MM.1S (cell line): ENCODE measurements at regions not wholly inside any gene's neighbourhood (a gene's known extent, or its start where the extent isn't known, plus 50 kb on each side); places are given as distances from the start of the nearest gene placed in this dataset.

Source experiments
- DNase-seq: peaks from one replicate; pipeline ENCODE4 v3.0.0-alpha.2; 2015
- H2AFZ ChIP-seq: fragments of 300-600 bp; sonication (generic); 2 replicates; pipeline ENCODE4 v1.6.0; 2016; ENCODE audit warnings: antibody characterized with exemption, low read length
- H3F3A ChIP-seq: fragments of 300-600 bp; sonication (generic); 2 replicates; pipeline ENCODE4 v1.6.1; 2016; ENCODE audit warnings: mild to moderate bottlenecking, antibody characterized with exemption, low read length, moderate library complexity, mixed read lengths; ENCODE audit not compliant: insufficient read depth
- H3K27ac ChIP-seq: fragments of 300-600 bp; sonication (generic); 2 replicates; pipeline ENCODE4 v1.5.1; 2016; ENCODE audit warnings: mild to moderate bottlenecking, low read length
- H3K27me3 ChIP-seq: fragments of 300-600 bp; sonication (generic); replicated peaks from 2 replicates; pipeline ENCODE4 v1.6.0; 2016; ENCODE audit warnings: low read length; ENCODE audit not compliant: insufficient read depth
- H3K36me3 ChIP-seq: fragments of 300-600 bp; sonication (generic); replicated peaks from 2 replicates; pipeline ENCODE4 v1.6.1; 2016; ENCODE audit warnings: mild to moderate bottlenecking, low read length, mixed read lengths; ENCODE audit not compliant: insufficient read depth
- H3K4me1 ChIP-seq: fragments of 300-600 bp; sonication (generic); 2 replicates; pipeline ENCODE4 v1.6.1; 2016; ENCODE audit warnings: low read length, mixed read lengths
- H3K4me2 ChIP-seq: fragments of 300-600 bp; sonication (generic); 2 replicates; pipeline ENCODE4 v1.6.0; 2016; ENCODE audit warnings: low read depth, low read length
- H3K4me3 ChIP-seq: fragments of 300-600 bp; sonication (generic); 2 replicates; pipeline ENCODE4 v1.5.1; 2016; ENCODE audit warnings: low read length, mixed read lengths
- H3K79me2 ChIP-seq: fragments of 300-600 bp; sonication (generic); 2 replicates; pipeline ENCODE4 v1.6.1; 2016; ENCODE audit warnings: mixed run types, low read length, mixed read lengths
- H3K9ac ChIP-seq: fragments of 300-600 bp; sonication (generic); 2 replicates; pipeline ENCODE4 v1.6.1; 2016; ENCODE audit warnings: low read length, mixed read lengths
- H3K9me2 ChIP-seq: fragments of 300-600 bp; sonication (generic); replicated peaks from 2 replicates; pipeline ENCODE4 v1.6.1; 2016; ENCODE audit warnings: mild to moderate bottlenecking, low read length, mixed read lengths; ENCODE audit not compliant: insufficient read depth
- H3K9me3 ChIP-seq: fragments of 300-600 bp; sonication (generic); replicated peaks from 2 replicates; pipeline ENCODE4 v1.6.1; 2016; ENCODE audit warnings: mild to moderate bottlenecking, low read length, mixed read lengths; ENCODE audit not compliant: insufficient read depth
- H4K20me1 ChIP-seq: fragments of 300-600 bp; sonication (generic); 2 replicates; pipeline ENCODE4 v1.6.1; 2016; ENCODE audit warnings: mild to moderate bottlenecking, low read length, moderate library complexity, mixed read lengths; ENCODE audit not compliant: insufficient read depth
- EZH2 ChIP-seq: fragments of 300-600 bp; sonication (generic); optimal IDR thresholded peaks from 2 replicates; pipeline ENCODE3; 2017; ENCODE audit warnings: low read depth, mild to moderate bottlenecking, antibody characterized with exemption, low read length, mixed read lengths
- EZH2phosphoT487 ChIP-seq: fragments of 300-600 bp; sonication (generic); IDR thresholded peaks from 2 replicates; pipeline ENCODE4 v1.6.1; 2018; ENCODE audit warnings: antibody characterized with exemption, low read length
- TF ChIP-seq, protein P1 (sequence below): fragments of 300-600 bp; sonication (generic); IDR thresholded peaks from 2 replicates; pipeline ENCODE4 v1.5.1; 2016; ENCODE audit warnings: antibody characterized with exemption, low read length, mixed read lengths

DNA sequence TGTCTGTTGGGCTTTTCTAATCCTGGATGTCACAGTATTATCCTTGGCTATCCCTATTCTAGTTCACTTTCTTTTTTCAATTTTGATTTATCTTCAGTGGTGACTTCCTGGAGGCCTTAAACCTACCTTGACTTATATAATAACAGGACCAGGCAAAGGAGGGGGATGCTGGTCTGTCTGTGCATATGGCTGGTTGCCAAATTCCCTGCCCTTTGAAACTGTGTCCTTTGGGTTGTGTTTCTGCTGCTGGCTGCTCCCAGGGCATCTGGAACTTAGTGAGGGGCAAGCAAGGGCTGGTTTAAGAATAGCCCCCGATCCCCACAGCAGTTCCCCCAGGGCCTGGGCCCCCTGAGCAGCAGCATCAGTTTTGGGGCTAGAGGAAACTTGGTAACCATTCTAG is 96.0 kb upstream of the MAX start:
- no peaks in the 10 kb centered on the region for H3K9me3 ChIP-seq
- no peak overlapping the region for H3K4me2 ChIP-seq
- H3K4me3 ChIP-seq, result no peak overlapping the region

DNA sequence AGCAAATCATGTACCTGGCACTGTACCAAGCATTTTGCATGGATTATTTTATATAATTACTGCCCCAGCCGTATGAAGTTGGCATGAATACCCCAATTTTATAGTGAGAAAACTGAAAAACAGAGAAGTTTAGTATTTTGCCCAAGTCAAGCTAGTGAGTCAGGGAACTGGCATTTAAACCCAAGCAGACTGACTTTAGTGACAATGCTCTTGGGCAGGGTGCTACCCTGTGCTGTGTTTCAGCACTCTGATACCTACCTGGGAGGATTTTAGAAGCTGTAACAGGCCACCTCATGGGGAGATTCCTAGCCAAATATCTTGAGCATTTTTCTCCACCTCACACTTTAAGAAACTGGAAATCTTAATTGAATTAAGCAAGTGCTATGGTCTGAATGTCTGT is 98.1 kb upstream of the MAX start:
- H3F3A ChIP-seq, result no peaks in the 10 kb centered on the region
- H3K9ac ChIP-seq, result no peak overlapping the region
- TF ChIP-seq, protein P1, sequence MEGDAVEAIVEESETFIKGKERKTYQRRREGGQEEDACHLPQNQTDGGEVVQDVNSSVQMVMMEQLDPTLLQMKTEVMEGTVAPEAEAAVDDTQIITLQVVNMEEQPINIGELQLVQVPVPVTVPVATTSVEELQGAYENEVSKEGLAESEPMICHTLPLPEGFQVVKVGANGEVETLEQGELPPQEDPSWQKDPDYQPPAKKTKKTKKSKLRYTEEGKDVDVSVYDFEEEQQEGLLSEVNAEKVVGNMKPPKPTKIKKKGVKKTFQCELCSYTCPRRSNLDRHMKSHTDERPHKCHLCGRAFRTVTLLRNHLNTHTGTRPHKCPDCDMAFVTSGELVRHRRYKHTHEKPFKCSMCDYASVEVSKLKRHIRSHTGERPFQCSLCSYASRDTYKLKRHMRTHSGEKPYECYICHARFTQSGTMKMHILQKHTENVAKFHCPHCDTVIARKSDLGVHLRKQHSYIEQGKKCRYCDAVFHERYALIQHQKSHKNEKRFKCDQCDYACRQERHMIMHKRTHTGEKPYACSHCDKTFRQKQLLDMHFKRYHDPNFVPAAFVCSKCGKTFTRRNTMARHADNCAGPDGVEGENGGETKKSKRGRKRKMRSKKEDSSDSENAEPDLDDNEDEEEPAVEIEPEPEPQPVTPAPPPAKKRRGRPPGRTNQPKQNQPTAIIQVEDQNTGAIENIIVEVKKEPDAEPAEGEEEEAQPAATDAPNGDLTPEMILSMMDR, result no peak
- TF ChIP-seq EZH2phosphoT487 (no peak), EZH2 (no peak)
- H3K4me2 ChIP-seq, result no peak overlapping the region
- H3K27ac ChIP-seq, result no peak overlapping the region
- DNase-seq, result no peak
- H3K4me1 ChIP-seq, result peaks cover 14% of the 10 kb centered on the region
- H3K9me3 ChIP-seq, result no peaks in the 10 kb centered on the region
- no peak overlapping the region for H3K4me3 ChIP-seq
- no peaks in the 10 kb centered on the region for H3K36me3 ChIP-seq
- no peaks in the 10 kb centered on the region for H3K9me2 ChIP-seq
- H3K79me2 ChIP-seq, result no peaks in the 10 kb centered on the region
- H3K27me3 ChIP-seq, result no peaks in the 10 kb centered on the region
- H4K20me1 ChIP-seq, result no peaks in the 10 kb centered on the region
- no peak overlapping the region for H2AFZ ChIP-seq

More for the DNA sequence above, 96.0 kb upstream of the MAX start:
- H3K4me1 ChIP-seq, result peaks cover 20% of the 10 kb centered on the region
- no peaks in the 10 kb centered on the region for H3K9me2 ChIP-seq
- no peak overlapping the region for H2AFZ ChIP-seq
- no peak overlapping the region for H3K27ac ChIP-seq
- H3K9ac ChIP-seq, result no peak overlapping the region
- DNase-seq, result no peak
- no peaks in the 10 kb centered on the region for H3K79me2 ChIP-seq
- no peaks in the 10 kb centered on the region for H3F3A ChIP-seq
- H3K36me3 ChIP-seq, result no peaks in the 10 kb centered on the region
- H4K20me1 ChIP-seq, result no peaks in the 10 kb centered on the region
- peaks cover 8% of the 10 kb centered on the region for H3K27me3 ChIP-seq
- TF ChIP-seq EZH2 (no peak), EZH2phosphoT487 (no peak)
- TF ChIP-seq, protein P1, result no peak

DNA sequence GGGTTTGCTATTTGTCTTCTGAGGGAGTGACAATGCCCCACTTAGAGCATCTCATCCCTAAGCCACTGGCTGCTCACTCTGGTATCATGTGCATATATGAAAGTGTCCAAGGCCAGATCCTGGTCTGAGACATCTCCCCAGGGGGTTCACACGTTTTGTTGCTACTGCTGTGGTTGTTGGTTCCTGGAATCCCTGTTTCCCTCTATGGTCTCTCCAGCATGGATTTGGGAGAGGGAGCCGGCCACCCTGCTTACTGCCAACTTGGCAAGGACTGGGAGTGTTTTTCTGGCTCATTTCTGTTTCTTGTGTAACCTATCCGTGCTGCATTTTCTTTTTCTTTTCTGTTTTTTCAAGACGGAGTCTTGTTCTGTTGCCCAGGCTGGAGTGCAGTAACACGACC is 101.3 kb upstream of the MAX start:
- H3K9me2 ChIP-seq, result no peaks in the 10 kb centered on the region
- no peak overlapping the region for H3K4me3 ChIP-seq
- no peaks in the 10 kb centered on the region for H3K9me3 ChIP-seq
- no peak for DNase-seq
- H3K4me1 ChIP-seq, result peaks cover 27% of the 10 kb centered on the region
- no peak overlapping the region for H3K9ac ChIP-seq
- H3K79me2 ChIP-seq, result no peaks in the 10 kb centered on the region
- no peaks in the 10 kb centered on the region for H3K36me3 ChIP-seq
- H3K27ac ChIP-seq, result no peak overlapping the region
- no peak for TF ChIP-seq EZH2
- no peak for TF ChIP-seq EZH2phosphoT487
- H3K4me2 ChIP-seq, result no peak overlapping the region
- no peaks in the 10 kb centered on the region for H4K20me1 ChIP-seq
- no peak overlapping the region for H2AFZ ChIP-seq
- peaks cover 19% of the 10 kb centered on the region for H3F3A ChIP-seq
- H3K27me3 ChIP-seq, result no peaks in the 10 kb centered on the region

DNA sequence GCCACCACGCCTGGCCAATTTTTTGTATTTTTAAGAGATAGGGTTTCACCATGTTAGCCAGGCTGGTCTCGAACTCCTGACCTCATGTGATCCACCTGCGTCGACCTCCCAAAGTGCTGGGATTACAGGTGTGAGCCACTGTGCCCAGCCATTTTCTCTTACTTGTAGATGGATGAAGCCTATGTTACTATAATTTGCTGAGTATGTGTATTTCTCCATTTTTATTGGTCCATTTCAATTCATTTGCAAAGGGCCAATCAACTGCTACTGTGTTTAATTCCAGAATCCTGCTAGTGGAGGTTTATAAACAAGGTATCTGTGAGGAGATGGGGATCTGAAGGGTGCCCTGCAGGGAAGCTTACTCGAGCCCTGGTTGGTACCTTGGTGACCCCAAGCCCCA is 101.7 kb upstream of the MAX start:
- H3K4me3 ChIP-seq, result no peak overlapping the region
- no peaks in the 10 kb centered on the region for H3K36me3 ChIP-seq
- H3K79me2 ChIP-seq, result no peaks in the 10 kb centered on the region
- H3K4me2 ChIP-seq, result no peak overlapping the region
- H2AFZ ChIP-seq, result no peak overlapping the region
- no peak for TF ChIP-seq EZH2
- no peak for TF ChIP-seq EZH2phosphoT487
- TF ChIP-seq, protein P1, result no peak
- DNase-seq, result no peak
- H3K27me3 ChIP-seq, result no peaks in the 10 kb centered on the region
- H3K9ac ChIP-seq, result no peak overlapping the region
- H3F3A ChIP-seq, result peaks cover 19% of the 10 kb centered on the region
- peaks cover 30% of the 10 kb centered on the region for H3K4me1 ChIP-seq
- no peaks in the 10 kb centered on the region for H3K9me2 ChIP-seq
- H3K9me3 ChIP-seq, result no peaks in the 10 kb centered on the region
- no peaks in the 10 kb centered on the region for H4K20me1 ChIP-seq
- no peak overlapping the region for H3K27ac ChIP-seq
